PC-3 (cell line): ENCODE measurements at regions not wholly inside any gene's neighbourhood (a gene's known extent, or its start where the extent isn't known, plus 50 kb on each side); places are given as distances from the start of the nearest gene placed in this dataset.

Experiments
- ATAC-seq: fragments of 200-7000 bp; cut with Tn5 transposase; 2 replicates; pipeline ENCODE4 v1.9.1; 2020; ENCODE audit warnings: mild to moderate bottlenecking, moderate library complexity
- BruUV-seq: library from RNA; stranded (reverse); fragments of 400-500 nt; replicated peaks from 2 replicates; lab custom pipeline; 2021; lab: Mats Ljungman, UMichigan
- CTCF ChIA-PET: fragments of 300-600 bp; sonication (Branson Sonifier 250); formaldehyde crosslinking; loops from one replicate; lab custom pipeline; 2022; ENCODE audit warnings: antibody characterized with exemption; lab: Charles Lee
- POLR2A ChIA-PET: fragments of 300-600 bp; sonication (Branson Sonifier 250); formaldehyde crosslinking; loops from one replicate; lab custom pipeline; 2022; ENCODE audit warnings: antibody characterized with exemption; ENCODE audit not compliant: unreplicated experiment; lab: Charles Lee
- DNase-seq: peaks from one replicate; pipeline ENCODE4 v3.0.0-alpha.2; 2015
- H2AFZ ChIP-seq: fragments of 300-600 bp; sonication (generic); 2 replicates; pipeline ENCODE4 v1.6.0; 2016; ENCODE audit warnings: antibody characterized with exemption, low read length
- H3F3A ChIP-seq: fragments of 300-600 bp; sonication (generic); one replicate; pipeline ENCODE4 v1.6.0; 2017; ENCODE audit warnings: antibody characterized with exemption, low read length, control low read depth, mild to moderate bottlenecking; ENCODE audit not compliant: unreplicated experiment
- H3K27ac ChIP-seq: fragments of 300-600 bp; sonication (generic); 2 replicates; pipeline ENCODE4 v1.5.1; 2016; ENCODE audit warnings: mild to moderate bottlenecking, low read length
- H3K27me3 ChIP-seq: fragments of 300-600 bp; sonication (generic); 2 replicates; pipeline ENCODE4 v1.6.1; 2016; ENCODE audit warnings: low read length, mixed read lengths
- H3K36me3 ChIP-seq: fragments of 300-600 bp; sonication (generic); 2 replicates; pipeline ENCODE4 v1.6.1; 2016; ENCODE audit warnings: low read depth, mixed run types, low read length, mixed read lengths
- H3K4me1 ChIP-seq: fragments of 300-600 bp; sonication (generic); 2 replicates; pipeline ENCODE4 v1.5.1; 2016; ENCODE audit warnings: low read length; ENCODE audit not compliant: insufficient read depth
- H3K4me2 ChIP-seq: fragments of 300-600 bp; sonication (generic); 2 replicates; pipeline ENCODE4 v1.6.0; 2016; ENCODE audit warnings: low read length
- H3K4me3 ChIP-seq: fragments of 300-600 bp; sonication (generic); 2 replicates; pipeline ENCODE4 v1.5.1; 2016; ENCODE audit warnings: mild to moderate bottlenecking, low read length, mixed read lengths
- H3K79me2 ChIP-seq: fragments of 300-600 bp; sonication (generic); 2 replicates; pipeline ENCODE4 v1.6.1; 2017; ENCODE audit warnings: low read length, mixed read lengths
- H3K9ac ChIP-seq: fragments of 300-600 bp; sonication (generic); 2 replicates; pipeline ENCODE4 v1.6.0; 2016; ENCODE audit warnings: mild to moderate bottlenecking, low read length
- H3K9me2 ChIP-seq: fragments of 300-600 bp; sonication (generic); replicated peaks from 2 replicates; pipeline ENCODE4 v1.6.1; 2016; ENCODE audit warnings: mixed run types, low read length, mixed read lengths
- H3K9me3 ChIP-seq: fragments of 300-600 bp; sonication (generic); 2 replicates; pipeline ENCODE4 v1.6.1; 2016; ENCODE audit warnings: low read length, mixed read lengths
- H4K20me1 ChIP-seq: fragments of 300-600 bp; sonication (generic); 2 replicates; pipeline ENCODE4 v1.6.1; 2016; ENCODE audit warnings: low read length, mixed read lengths
- EZH2 ChIP-seq: fragments of 300-600 bp; sonication (generic); IDR thresholded peaks from one replicate; pipeline ENCODE4 v1.6.1; 2017; ENCODE audit warnings: antibody characterized with exemption, mild to moderate bottlenecking, low read length; ENCODE audit not compliant: unreplicated experiment
- EZH2phosphoT487 ChIP-seq: fragments of 300-600 bp; sonication (generic); IDR thresholded peaks from 2 replicates; pipeline ENCODE4 v1.6.1; 2018; ENCODE audit warnings: mild to moderate bottlenecking, antibody characterized with exemption, low read length, borderline replicate concordance
- intact Hi-C: fragments of 100-400 bp; cut with micrococcal nuclease; formaldehyde crosslinking; loops from 2 replicates; pipeline ENCODE4 v1.9.0; 2023
- TF ChIP-seq, protein P1 (sequence below): fragments of 300-600 bp; sonication (generic); conservative IDR thresholded peaks from 2 replicates; pipeline ENCODE4 v1.5.1; 2017; ENCODE audit warnings: antibody characterized with exemption, low read depth, mild to moderate bottlenecking, low read length

DNA sequence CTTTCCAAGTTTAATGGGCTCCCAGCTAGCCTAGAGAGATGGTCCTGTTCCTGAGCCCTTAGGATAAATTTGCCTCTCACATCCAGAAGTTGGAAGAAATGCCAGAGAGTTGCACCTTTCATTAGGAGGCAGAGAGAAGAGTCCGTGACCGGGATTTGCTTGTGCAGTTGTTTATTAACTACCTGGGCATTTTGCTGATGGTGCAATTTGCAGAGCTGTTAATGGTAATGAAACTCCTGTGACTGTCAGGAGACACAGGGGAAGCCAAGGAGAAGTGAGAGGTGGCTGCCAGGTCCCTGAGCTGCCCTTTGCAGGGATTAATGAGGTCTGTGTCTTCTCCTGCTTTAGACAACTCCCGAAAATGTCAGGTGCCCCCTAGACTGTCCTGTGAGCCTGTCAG is 69.1 kb upstream of the B3GAT1 start:
- intact Hi-C loops: no loop called here
- Histone ChIP-seq H3F3A (no peaks in the 10 kb centered on the region), H3K4me3 (no peak overlapping the region), H3K9ac (no peak overlapping the region), H2AFZ (no peak overlapping the region), H3K4me2 (no peak overlapping the region), H3K27ac (no peak overlapping the region), H3K9me3 (peaks cover 6% of the 10 kb centered on the region; the same call in 1 of the 2 replicates), H3K36me3 (no peaks in the 10 kb centered on the region), H3K9me2 (no peaks in the 10 kb centered on the region), H3K4me1 (no peaks in the 10 kb centered on the region), H3K27me3 (peaks cover 4% of the 10 kb centered on the region; the same call in 1 of the 2 replicates), H3K79me2 (no peaks in the 10 kb centered on the region), H4K20me1 (no peaks in the 10 kb centered on the region)
- TF ChIP-seq EZH2phosphoT487 (no peak), EZH2 (no peak)
- TF ChIP-seq, protein P1, sequence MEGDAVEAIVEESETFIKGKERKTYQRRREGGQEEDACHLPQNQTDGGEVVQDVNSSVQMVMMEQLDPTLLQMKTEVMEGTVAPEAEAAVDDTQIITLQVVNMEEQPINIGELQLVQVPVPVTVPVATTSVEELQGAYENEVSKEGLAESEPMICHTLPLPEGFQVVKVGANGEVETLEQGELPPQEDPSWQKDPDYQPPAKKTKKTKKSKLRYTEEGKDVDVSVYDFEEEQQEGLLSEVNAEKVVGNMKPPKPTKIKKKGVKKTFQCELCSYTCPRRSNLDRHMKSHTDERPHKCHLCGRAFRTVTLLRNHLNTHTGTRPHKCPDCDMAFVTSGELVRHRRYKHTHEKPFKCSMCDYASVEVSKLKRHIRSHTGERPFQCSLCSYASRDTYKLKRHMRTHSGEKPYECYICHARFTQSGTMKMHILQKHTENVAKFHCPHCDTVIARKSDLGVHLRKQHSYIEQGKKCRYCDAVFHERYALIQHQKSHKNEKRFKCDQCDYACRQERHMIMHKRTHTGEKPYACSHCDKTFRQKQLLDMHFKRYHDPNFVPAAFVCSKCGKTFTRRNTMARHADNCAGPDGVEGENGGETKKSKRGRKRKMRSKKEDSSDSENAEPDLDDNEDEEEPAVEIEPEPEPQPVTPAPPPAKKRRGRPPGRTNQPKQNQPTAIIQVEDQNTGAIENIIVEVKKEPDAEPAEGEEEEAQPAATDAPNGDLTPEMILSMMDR: no peak
- ChIA-PET CTCF (no interaction called here), POLR2A (no interaction called here)
- BruUV-seq: no TSS peak
- DNase-seq (no peak), ATAC-seq (no peak)

DNA sequence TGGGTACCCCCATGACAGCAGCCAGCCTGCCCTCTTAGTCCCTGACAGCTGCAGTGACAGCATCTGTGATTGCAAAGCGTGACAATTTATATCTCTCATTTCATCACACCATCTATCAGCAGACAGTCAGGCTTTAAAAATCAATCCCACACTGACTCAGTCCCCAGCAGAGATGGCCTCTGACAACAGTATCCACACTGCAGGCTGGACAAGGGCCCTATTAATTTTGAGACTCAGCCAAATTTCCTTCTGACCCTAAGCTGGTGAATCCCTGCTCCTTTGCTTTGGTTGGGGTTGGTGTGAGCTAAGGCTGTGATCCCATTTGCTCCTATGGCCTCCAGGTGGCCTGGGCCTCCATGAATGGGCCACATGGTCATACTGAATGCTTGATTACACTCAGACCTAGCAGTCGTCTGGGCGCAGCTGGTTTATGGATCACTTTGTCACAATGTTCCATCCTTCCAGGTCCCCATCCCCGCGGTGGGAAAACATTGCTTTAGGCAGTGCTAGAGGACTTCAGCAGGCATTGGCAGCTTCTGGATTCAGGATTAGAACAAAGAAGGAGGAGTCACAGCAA is 68.2 kb upstream of the B3GAT1 start:
- Histone ChIP-seq H3K36me3 (no peaks in the 10 kb centered on the region), H3K4me2 (no peak overlapping the region), H4K20me1 (no peaks in the 10 kb centered on the region), H3F3A (no peaks in the 10 kb centered on the region), H3K79me2 (no peaks in the 10 kb centered on the region), H3K9me3 (peaks cover 6% of the 10 kb centered on the region; the same call in 1 of the 2 replicates), H3K9ac (no peak overlapping the region), H3K9me2 (no peaks in the 10 kb centered on the region), H3K27me3 (peaks cover 4% of the 10 kb centered on the region; the same call in 1 of the 2 replicates), H3K27ac (no peak overlapping the region), H2AFZ (no peak overlapping the region), H3K4me1 (no peaks in the 10 kb centered on the region), H3K4me3 (no peak overlapping the region)
- POLR2A ChIA-PET: no interaction called here
- BruUV-seq: no TSS peak
- CTCF ChIA-PET: no interaction called here
- TF ChIP-seq, protein P1: no peak
- TF ChIP-seq EZH2 (no peak), EZH2phosphoT487 (no peak)
- intact Hi-C loops: no loop called here
- no peak for ATAC-seq
- DNase-seq: no peak
